Esophagus muscularis mucosa (tissue), 3 donors: ENCODE measurements at regions not wholly inside any gene's neighbourhood (a gene's known extent, or its start where the extent isn't known, plus 50 kb on each side); places are given as distances from the start of the nearest gene placed in this dataset.

Experiments
- POLR2A ChIP-seq: fragments of 450-650 bp; IDR thresholded peaks from one replicate; pipeline ENCODE4 v1.6.1; 2017; ENCODE audit warnings: antibody characterized with exemption, moderate library complexity, mild to moderate bottlenecking, low read depth
- TF ChIP-seq, protein P1 (sequence below), 3 experiments: fragments of 200-600 bp in 2 of 3; fragments of 450-650 bp in 1 of 3; sonication (generic) in 2 of 3; IDR thresholded peaks; one replicate each; pipeline ENCODE4 v1.5.1; 2017 to 2019; ENCODE audit warnings: antibody characterized with exemption in 3 of 3, mild to moderate bottlenecking in 2 of 3, moderate library complexity in 1 of 3

DNA sequence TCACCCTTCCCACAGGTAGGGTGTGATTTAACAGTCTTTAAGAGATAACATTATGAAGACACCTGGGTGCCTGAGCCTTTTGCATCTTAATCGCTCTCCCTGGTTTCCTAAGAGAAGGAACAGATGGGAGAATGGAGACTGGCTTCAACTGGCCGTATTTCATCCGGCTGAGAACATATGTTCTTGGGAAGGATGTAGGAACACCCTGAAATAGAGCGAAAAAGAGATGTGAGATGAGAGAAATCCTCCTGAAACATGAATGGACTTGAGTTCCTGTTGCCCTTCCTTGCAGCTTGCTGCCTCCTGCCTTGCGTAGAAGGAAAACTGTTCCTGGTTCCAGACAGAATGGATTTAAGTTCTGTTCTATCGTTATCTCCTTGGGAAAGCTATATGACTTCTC is 385.4 kb upstream of the RBFOX1 start:
- TF ChIP-seq, protein P1, sequence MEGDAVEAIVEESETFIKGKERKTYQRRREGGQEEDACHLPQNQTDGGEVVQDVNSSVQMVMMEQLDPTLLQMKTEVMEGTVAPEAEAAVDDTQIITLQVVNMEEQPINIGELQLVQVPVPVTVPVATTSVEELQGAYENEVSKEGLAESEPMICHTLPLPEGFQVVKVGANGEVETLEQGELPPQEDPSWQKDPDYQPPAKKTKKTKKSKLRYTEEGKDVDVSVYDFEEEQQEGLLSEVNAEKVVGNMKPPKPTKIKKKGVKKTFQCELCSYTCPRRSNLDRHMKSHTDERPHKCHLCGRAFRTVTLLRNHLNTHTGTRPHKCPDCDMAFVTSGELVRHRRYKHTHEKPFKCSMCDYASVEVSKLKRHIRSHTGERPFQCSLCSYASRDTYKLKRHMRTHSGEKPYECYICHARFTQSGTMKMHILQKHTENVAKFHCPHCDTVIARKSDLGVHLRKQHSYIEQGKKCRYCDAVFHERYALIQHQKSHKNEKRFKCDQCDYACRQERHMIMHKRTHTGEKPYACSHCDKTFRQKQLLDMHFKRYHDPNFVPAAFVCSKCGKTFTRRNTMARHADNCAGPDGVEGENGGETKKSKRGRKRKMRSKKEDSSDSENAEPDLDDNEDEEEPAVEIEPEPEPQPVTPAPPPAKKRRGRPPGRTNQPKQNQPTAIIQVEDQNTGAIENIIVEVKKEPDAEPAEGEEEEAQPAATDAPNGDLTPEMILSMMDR (IDR thresholded peaks at IDR 0.05), result no peak
- TF ChIP-seq POLR2A, result no peak
